HUDEP-2 (cell line): ENCODE measurements at regions not wholly inside any gene's neighbourhood (a gene's known extent, or its start where the extent isn't known, plus 50 kb on each side); places are given as distances from the start of the nearest gene placed in this dataset.
"Not testable (repeated sequence)": the region's sequence is repeated elsewhere in the genome, so short reads cannot be mapped to it uniquely, and the experiment has no call there.

ENCODE experiments used
- DNase-seq, 76 experiments: peaks; one replicate each; lab custom pipeline; 2025; ENCODE audit not compliant: unreplicated experiment in 76 of 76; lab: John Stamatoyannopoulos, UW

- no peak for DNase-seq
Measured at GRCh38 chr9:24899463-24899862, 353.8 kb upstream of the IZUMO3 start.

DNA sequence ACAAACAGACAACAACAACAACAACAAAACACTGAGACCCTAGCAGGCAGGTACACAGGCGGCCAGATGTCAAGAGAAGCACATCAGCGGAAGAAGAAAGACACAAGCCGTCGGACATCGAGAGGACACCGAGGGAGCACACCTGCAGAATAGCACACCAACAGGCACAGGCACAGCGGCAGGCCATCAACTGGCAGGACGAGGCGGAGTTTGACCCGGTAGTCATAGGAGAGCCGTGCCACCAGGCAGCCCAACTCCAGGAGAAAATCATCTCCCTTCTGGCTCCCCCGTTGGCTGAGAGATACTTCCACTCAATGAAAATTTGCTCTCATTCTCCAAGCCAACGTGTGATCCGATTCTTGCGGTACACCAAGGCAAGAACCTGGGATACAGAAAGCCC lies 352.1 kb upstream of the IZUMO3 start:
- no peak for DNase-seq

DNA sequence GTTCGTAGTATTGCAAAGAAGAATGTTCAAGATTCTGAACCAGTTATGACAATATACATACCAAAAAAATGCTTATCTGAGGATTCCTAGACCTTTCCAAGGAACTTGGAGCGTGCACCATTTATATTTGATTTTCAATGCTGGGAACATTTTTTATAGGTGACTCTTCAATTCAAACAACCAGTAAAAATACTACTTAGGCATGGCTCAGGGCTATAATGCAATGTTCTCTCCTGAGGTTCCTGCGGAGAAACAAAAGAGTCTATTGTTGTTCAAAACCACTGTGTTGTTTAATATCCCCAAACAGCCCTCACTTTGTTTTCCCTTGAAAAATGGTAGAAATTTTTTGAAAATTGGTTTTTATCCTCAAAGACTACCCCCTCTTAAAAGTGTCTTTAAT lies 335.7 kb upstream of the IZUMO3 start:
- DNase-seq = no peak

DNA sequence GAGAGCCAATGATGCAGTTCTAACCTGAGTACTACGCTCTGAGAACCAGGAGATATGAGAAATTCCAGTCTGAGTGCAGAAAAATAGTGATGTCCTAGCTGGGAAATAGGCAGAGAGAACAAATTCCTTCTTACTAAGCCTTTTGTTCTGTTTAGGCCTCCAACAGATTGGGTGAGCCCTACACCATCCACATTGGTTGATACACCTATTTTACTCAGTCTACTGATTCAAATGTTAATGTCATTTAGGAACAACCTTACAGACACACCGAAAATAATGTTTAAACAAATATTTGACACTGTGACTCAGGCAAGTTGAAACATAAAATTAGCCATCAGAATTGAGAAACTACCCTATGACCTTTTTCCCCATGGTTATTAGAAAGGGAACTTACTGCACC lies 333.9 kb upstream of the IZUMO3 start:
- no peak for DNase-seq

DNA sequence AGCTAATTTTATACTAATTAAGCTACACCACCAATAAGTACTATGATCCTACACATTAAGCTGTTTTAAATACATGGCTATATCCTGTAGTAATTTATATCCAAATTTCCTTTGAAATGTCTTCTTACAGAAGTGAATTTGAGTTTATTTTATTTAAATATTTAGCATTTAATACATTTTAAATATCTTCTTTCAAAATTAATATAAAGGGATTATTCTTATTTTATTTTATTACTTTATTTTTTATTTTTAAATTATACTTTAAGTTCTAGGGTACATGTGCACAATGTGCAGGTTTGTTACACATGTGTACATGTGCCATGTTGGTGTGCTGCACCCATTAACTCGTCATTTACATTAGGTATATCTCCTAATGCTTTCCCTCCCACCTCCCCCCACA lies 310.9 kb upstream of the IZUMO3 start:
- not testable (repeated sequence) for DNase-seq

DNA sequence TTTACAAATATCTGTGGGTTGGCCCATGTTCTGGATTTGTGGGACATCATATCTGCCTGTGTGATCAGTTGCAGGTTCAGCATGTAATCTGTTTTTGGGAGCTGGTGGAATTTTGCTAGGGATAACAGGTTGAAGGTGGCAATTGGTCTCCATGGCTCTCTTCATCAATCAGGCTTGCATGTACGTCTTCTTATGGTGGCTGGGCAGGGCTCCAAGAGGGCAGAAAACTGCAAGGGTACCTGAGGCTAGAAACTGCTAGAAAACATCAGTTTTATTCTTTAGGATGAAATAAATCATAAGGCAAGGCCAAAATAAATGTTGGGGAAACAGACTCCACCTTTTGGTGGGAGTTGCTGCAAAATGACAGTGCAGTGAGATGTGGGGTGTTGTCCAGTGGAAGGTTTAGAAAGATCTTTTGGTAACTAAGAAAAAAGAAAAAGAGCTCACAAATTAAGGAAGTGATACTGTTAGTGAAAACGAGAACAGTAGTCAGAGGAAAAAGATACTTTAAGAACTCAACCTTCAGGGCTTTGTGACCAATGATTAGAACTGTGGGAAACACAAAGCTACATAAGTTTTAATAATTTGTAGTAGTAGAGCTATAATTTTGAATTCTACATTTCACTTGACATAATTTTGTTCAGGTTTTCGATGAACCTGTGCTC lies 300.7 kb upstream of the IZUMO3 start:
- no peak for DNase-seq

GRCh38 chr9:24844217-24844616 lies 298.5 kb upstream of the IZUMO3 start:
- no peak for DNase-seq

DNA sequence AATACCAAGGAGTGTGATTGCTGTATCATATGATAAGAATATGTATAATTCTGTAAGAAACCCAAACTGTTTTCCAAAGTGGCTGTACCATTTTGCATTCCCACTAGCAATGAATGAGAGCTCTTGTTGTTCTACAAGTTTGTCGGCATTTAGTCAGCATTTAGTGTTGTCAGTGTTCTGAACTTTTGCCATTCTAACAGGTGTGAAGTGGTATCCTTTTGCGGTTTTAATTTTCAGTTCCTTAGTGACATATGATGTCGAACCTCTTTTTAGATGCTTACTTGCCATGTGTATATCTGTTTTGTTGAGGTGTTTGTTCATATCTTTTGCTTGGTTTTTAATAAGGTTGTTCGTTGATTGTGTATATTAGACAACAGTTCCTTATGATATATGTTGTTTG lies 296.3 kb upstream of the IZUMO3 start:
- no peak for DNase-seq

DNA sequence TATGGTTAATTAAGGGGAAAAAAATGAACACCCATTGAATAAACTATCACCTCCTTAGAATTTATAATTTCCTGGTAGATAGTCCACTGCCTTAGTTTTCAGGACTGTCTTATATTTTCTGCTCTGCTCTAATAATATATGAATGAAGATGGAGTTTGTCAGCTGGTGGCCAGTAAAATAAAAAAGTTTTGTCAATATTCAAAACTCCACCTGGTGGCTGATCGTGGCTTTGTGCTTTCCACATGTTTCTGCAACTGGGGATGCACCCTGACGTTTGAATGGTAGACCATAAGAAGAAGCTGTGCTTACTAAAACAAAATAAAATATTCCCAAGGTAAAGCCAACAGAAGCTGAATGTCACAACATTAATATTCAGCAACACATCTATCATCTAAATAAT lies 286.6 kb upstream of the IZUMO3 start:
- DNase-seq = peak in 1 of 76 experiments; percentile 9

DNA sequence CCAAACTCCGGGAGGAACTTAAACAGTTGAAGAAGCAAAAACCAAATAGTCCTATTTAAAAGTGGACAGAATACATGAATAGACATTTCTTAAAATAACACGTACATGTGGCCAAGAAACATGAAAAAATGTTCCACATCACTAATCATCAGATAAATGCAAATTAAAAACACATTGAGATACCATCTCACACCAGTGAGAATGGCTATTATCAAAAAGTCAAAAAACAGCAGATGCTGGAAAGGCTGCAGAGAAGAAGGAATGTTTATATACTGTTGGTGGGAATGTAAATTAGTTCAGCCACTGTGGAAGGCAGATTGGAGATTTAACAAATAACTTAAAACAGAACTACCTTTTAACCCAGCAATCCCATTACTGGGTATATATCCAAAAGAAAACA lies 283.0 kb upstream of the IZUMO3 start:
- no peak for DNase-seq

DNA sequence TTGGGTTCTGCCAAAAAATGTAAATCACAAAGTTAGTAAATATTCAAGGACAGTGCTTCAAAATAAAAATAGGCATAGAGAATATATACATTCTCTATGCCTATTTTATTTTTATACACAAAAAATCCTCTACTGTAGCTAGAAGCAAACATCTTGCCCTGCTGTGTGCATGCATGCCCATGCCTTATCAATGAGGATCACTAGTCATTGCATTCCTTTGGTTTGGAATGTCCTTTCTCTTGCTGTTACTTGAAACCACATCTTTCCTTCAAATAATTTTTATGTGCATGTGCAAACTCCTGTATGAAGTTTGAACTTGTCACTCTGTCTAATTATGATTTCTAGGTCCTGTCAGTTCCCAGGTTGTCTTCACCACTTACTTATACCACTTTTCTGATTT lies 278.9 kb upstream of the IZUMO3 start:
- DNase-seq = no peak

DNA sequence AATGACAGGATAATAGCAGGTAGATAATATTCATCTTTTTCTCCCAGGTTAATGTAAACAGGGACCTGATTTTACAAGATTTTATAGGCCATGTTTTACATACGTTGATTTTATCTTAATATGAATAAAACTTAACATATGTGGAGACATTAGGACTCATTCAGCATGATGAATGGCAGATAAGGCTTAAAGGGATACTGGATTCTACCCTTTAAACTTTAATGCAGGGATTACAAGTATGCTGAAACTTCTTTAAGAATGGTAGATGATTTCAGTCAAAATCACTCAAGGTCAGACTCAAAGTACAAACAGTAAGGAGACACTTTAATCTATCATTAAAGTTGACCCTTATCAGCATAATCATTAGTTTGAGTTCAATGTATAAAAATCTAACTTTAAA lies 274.5 kb upstream of the IZUMO3 start:
- no peak for DNase-seq

DNA sequence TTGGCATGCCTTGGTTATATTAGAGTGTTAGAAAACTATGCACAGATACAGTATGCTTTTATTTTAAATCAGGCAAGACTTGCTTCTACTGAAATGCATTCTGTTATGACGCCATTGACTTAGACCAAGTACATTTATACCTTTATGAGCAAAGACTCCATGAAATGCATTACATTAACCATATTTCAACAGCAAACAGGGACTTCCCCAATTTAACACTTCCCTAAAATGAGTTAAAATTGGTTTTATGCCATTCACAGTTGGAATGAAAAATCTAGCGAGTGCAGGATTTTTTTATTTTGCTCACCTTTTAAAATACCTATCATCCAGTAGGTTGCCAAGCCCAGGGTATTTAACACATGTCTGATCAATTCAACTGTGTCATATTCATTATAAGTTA lies 272.1 kb upstream of the IZUMO3 start:
- DNase-seq = no peak

GRCh38 chr9:24816006-24816405 lies 270.3 kb upstream of the IZUMO3 start:
- DNase-seq = no peak

DNA sequence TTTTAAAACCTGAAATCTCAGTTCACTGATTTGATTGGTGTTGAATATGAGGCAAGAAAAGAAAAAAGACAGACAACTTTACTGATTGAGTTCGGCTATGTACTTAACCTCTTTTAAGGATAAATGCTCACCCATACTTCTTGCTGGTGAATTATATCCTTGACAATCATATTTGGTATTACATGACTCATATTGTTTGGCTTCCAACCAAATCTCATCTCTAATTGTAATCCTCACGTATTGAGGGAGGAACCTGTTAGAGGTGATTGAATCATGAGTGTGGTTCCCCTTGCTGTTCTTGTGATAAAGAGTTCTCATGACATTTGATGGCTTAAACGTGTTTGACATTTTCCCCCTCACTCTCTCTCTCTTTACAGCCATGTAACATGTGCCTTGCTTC lies 255.6 kb upstream of the IZUMO3 start:
- no peak for DNase-seq

DNA sequence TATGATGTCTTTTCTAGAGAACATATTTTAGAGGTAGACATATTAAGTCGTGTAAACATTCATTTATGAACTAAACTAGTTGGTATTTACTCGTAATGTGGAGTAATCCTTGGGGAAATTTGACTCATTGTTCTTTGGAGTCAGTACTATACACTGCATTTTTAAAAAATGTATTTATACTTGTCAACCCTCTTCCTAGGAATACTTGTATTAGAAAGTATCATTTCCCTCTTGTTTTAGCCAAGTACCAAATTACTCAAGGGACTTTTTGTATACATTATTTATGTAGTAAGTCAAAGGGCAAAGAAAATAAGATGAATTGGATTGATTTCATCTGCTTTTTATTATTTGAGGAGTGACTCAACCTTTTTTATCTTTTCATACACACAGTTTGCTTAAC lies 248.1 kb upstream of the IZUMO3 start:
- no peak for DNase-seq

- DNase-seq = no peak
Measured at GRCh38 chr9:24776226-24776625, 230.5 kb upstream of the IZUMO3 start.

- DNase-seq = not testable (repeated sequence)
Measured at GRCh38 chr9:24774199-24774598, 228.5 kb upstream of the IZUMO3 start.

- DNase-seq = no peak
Measured at GRCh38 chr9:24766081-24766480, 220.4 kb upstream of the IZUMO3 start.

DNA sequence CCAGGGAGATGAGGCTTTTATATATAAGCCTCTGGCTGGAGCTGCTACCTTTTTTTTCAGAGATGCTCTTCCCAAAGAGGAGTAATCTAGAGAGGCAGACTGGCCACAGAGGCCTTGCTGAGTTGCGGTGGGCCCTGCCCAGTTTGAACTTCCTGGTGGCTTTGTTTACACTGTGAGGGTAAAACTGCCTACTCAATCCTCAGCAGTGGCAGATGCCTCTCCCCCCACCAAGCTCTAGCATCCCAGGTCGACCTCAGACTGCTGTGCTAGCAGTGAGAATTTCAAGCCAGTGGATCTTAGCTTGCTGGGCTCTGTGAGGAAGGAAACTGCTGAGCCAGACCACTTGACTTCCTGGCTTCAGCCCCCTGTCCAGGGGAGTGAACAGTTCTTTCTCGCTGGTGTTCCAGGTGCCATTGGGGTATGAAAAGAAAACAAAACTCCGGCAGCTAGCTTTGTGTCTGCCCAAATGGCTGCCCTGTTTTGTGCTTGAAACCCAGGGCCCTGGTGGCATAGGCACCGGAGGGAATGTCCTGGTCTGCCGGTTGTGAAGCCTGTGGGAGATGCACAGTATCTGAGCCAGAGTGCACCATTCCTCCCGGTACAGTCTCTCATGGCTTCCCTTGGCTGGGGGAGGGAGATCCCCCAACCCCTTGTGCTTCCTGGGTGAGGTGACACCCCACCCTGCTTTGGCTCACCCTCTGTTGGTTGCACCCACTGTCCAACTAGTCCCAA lies 219.5 kb upstream of the IZUMO3 start:
- no peak for DNase-seq

DNA sequence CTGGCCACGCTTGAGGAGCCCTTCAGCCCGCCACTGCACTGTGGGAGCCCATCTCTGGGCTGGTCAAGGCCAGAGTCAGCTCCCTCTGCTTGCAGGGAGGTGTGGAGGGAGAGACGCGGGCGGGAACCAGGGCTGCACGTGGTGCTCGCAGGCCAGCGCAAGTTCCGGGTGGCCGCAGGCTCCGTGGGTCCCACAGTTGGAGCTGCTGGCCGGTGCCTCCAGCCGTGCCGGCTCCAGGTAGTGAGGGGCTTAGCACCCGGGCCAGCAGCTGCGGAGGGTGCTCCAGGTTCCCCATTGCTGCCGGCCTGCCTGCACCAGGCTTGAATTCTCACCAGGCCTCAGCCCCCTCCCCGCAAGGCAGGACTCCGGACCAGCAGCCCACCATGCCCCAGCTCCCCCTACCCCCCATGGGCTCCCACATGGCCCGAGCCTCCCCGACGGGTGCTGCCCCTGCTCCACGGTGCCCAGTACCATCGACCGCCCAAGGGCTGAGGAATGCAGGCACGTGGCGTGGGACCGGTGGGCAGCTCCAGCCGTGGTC lies 192.8 kb upstream of the IZUMO3 start:
- no peak for DNase-seq

DNA sequence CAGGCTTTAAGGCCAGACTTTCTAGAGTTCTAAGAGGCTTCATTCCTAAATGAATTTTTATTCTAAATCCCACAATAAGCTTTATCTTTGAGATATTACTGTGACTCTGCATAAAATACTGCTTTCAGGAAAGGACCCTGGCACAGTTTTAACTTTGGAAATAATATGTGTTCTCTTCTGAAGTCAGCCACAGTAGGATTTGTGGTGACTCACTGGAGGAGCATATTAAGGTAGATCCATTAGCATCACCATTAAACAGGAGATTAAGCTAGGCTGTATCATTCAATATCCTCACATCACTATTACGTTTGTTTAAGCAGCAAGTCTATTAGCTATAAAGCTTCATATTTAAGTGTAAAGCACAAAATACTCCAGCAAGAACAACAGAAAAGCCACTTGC lies 186.1 kb upstream of the IZUMO3 start:
- DNase-seq = no peak
